Type B pancreatic cell (in vitro differentiated cells): ENCODE measurements at regions not wholly inside any gene's neighbourhood (a gene's known extent, or its start where the extent isn't known, plus 50 kb on each side); places are given as distances from the start of the nearest gene placed in this dataset.

Experiments
- DNase-seq: peaks from one replicate; pipeline ENCODE4 v3.0.0; 2021; ENCODE audit warnings: mixed read lengths; ENCODE audit not compliant: unreplicated experiment; ENCODE audit errors: extremely low spot score
- H3K27ac Mint-ChIP-seq: 2 replicates; pipeline ENCODE4 v1.8.0; 2021; ENCODE audit warnings: mild to moderate bottlenecking, mixed read lengths
- H3K27me3 Mint-ChIP-seq: 2 replicates; pipeline ENCODE4 v1.8.0; 2021; ENCODE audit warnings: mixed read lengths
- H3K36me3 Mint-ChIP-seq: 2 replicates; pipeline ENCODE4 v1.8.0; 2021; ENCODE audit warnings: mixed read lengths
- H3K4me1 Mint-ChIP-seq: one replicate; pipeline ENCODE4 v1.8.0; 2021; ENCODE audit warnings: mixed read lengths; ENCODE audit not compliant: unreplicated experiment
- H3K4me3 Mint-ChIP-seq: 2 replicates; pipeline ENCODE4 v1.8.0; 2021; ENCODE audit warnings: mild to moderate bottlenecking, mixed read lengths
- H3K9me3 Mint-ChIP-seq: 2 replicates; pipeline ENCODE4 v1.8.0; 2021; ENCODE audit warnings: mixed read lengths
- CTCF ChIP-seq: fragments of 200-600 bp; sonication (generic); conservative IDR thresholded peaks from 2 replicates; pipeline ENCODE4 v1.5.0; 2021; ENCODE audit warnings: antibody characterized with exemption, mild to moderate bottlenecking

- Mint-ChIP-seq H3K4me3 (peak overlapping the region; percentile 79), H3K4me1 (peaks cover 28% of the 10 kb centered on the region), H3K36me3 (no peaks in the 10 kb centered on the region), H3K9me3 (peaks cover 22% of the 10 kb centered on the region), H3K27ac (peak overlapping the region; percentile 97), H3K27me3 (no peaks in the 10 kb centered on the region)
- peak; percentile 2 for DNase-seq
- TF ChIP-seq CTCF = no peak
These were observed 164.3 kb downstream of the SYK start for GRCh38 chr9:90966031-90966290.

- H3K9me3 Mint-ChIP-seq = peaks cover 22% of the 10 kb centered on the region
- peak overlapping the region; percentile 97 for H3K27ac Mint-ChIP-seq
- H3K27me3 Mint-ChIP-seq = no peaks in the 10 kb centered on the region
- peaks cover 22% of the 10 kb centered on the region for H3K4me1 Mint-ChIP-seq
- no peak for TF ChIP-seq CTCF
- peak; percentile 55 for DNase-seq
- H3K36me3 Mint-ChIP-seq = no peaks in the 10 kb centered on the region
- peak overlapping the region; percentile 27 for H3K4me3 Mint-ChIP-seq
These were observed 165.0 kb downstream of the SYK start for GRCh38 chr9:90966480-90967144.

GRCh38 chr9:90967145-90967538 is 165.5 kb downstream of the SYK start:
- H3K4me3 Mint-ChIP-seq = no peak overlapping the region
- peak; percentile 27 for DNase-seq
- peak overlapping the region; percentile 97 for H3K27ac Mint-ChIP-seq
- no peak for TF ChIP-seq CTCF
- peaks cover 22% of the 10 kb centered on the region for H3K9me3 Mint-ChIP-seq
- no peaks in the 10 kb centered on the region for H3K27me3 Mint-ChIP-seq
- H3K4me1 Mint-ChIP-seq = peaks cover 20% of the 10 kb centered on the region
- H3K36me3 Mint-ChIP-seq = no peaks in the 10 kb centered on the region

- Mint-ChIP-seq H3K27ac (no peak overlapping the region), H3K4me3 (no peak overlapping the region), H3K4me1 (peaks cover 23% of the 10 kb centered on the region), H3K36me3 (no peaks in the 10 kb centered on the region), H3K27me3 (no peaks in the 10 kb centered on the region), H3K9me3 (peaks cover 19% of the 10 kb centered on the region)
- TF ChIP-seq CTCF = no peak
- no peak for DNase-seq
These were observed 167.5 kb downstream of the SYK start for GRCh38 chr9:90969021-90969675.

GRCh38 chr9:90970608-90971007 is 169.0 kb downstream of the SYK start:
- Mint-ChIP-seq H3K4me1 (peaks cover 26% of the 10 kb centered on the region), H3K27ac (no peak overlapping the region), H3K9me3 (peaks cover 8% of the 10 kb centered on the region)

More at GRCh38 chr9:90970608-90971007, 169.0 kb downstream of the SYK start:
- Mint-ChIP-seq H3K27me3 (no peaks in the 10 kb centered on the region), H3K4me3 (no peak overlapping the region), H3K36me3 (no peaks in the 10 kb centered on the region)
- DNase-seq = no peak
- TF ChIP-seq CTCF = no peak
